Neuron (in vitro differentiated cells): ENCODE measurements at regions not wholly inside any gene's neighbourhood (a gene's known extent, or its start where the extent isn't known, plus 50 kb on each side); places are given as distances from the start of the nearest gene placed in this dataset.

Source experiments
- H2AFZ ChIP-seq: one replicate; pipeline ENCODE4 v1.6.1; 2013; ENCODE audit warnings: low read depth, mild to moderate bottlenecking, inconsistent platforms, low read length, moderate library complexity
- H3K27me3 ChIP-seq: one replicate; pipeline ENCODE4 v1.6.1; 2013; ENCODE audit warnings: low read length; ENCODE audit not compliant: insufficient read depth
- H3K36me3 ChIP-seq: one replicate; pipeline ENCODE4 v1.6.1; 2013; ENCODE audit warnings: low read length; ENCODE audit not compliant: insufficient read depth
- H3K4me1 ChIP-seq: one replicate; pipeline ENCODE4 v1.6.1; 2013; ENCODE audit warnings: low read length; ENCODE audit not compliant: insufficient read depth
- H3K4me3 ChIP-seq: 2 replicates; pipeline ENCODE4 v1.5.1; 2013; ENCODE audit warnings: mild to moderate bottlenecking, low read length, moderate library complexity
- H3K9me3 ChIP-seq: one replicate; pipeline ENCODE4 v1.6.1; 2013; ENCODE audit warnings: low read length

DNA sequence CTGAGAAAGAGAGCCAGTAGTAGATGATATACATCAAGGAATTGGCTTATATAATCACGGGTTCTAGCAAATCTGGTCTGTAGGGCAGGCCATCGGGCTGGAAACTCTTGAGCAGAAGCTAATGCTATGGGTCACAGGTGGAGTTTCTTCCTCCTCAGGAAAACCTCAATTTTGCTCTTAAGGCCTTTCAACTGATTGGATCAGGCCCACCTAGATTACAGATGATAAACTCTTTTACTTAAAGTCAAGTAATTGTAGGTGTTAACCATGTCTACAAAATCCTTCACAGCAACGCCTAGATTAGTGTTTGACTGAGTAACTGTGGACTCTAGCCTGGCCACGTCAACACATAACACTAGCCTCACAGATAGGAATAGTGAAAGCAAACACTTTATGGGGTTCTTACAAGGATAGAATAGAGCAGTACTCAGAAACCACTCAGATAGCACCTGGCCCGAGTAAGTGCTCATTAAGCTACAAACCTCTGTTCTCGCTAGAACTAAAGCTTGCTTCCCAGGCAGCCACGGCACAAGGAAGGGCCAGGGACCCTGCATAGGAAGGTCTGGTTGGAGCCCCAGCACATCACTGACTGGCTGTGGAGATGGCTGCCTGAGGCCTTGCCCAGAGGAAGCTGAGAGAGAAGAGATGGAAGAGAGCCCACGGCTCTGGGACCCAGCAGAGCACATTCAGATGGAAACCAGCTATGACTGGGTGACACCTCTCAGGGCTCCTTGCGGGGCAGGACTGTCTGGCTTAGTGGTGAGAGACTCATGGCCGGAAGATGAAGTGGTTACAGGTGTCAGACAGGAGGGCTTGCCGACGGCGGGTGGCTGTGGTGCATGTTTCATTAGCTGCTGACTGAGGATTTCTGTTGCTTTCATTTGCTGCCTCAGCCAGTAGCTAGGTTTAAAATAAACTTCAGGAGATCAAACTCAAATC, 202.5 kb upstream of the TLE3 start:
- Histone ChIP-seq H3K4me3 (no peak overlapping the region), H3K4me1 (no peaks in the 10 kb centered on the region), H3K27me3 (no peaks in the 10 kb centered on the region), H3K36me3 (no peaks in the 10 kb centered on the region), H2AFZ (no peak overlapping the region), H3K9me3 (no peaks in the 10 kb centered on the region)

DNA sequence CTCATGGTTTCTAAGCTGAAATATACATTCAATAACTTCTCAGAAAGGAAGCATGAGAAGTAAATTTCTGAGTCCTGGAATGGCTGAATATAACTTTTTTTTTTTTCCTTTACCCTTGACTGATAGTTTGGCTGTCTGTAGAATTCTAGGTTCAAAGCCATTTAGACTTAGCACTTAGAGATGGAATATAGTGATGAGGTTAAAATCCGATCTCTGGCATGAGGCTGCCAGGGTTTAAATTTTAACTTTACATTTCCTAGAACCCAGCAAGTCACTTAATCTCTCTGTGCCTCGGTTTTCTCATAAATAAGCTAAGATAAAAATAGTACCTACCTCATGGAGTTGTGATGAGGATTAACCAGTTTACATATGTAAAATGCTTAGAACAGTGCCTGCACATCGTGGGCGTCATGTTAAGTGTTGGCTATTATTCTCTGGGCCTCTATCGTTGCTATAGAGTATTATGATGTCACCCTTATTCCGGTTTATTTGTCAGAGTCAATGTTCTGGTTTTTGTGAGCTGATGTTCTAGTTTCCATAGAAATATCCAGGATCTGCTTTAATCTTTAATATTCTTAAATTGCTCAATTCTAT, 199.8 kb upstream of the TLE3 start:
- Histone ChIP-seq H3K9me3 (no peaks in the 10 kb centered on the region), H2AFZ (no peak overlapping the region), H3K4me3 (no peak overlapping the region), H3K27me3 (no peaks in the 10 kb centered on the region), H3K4me1 (no peaks in the 10 kb centered on the region), H3K36me3 (no peaks in the 10 kb centered on the region)

DNA sequence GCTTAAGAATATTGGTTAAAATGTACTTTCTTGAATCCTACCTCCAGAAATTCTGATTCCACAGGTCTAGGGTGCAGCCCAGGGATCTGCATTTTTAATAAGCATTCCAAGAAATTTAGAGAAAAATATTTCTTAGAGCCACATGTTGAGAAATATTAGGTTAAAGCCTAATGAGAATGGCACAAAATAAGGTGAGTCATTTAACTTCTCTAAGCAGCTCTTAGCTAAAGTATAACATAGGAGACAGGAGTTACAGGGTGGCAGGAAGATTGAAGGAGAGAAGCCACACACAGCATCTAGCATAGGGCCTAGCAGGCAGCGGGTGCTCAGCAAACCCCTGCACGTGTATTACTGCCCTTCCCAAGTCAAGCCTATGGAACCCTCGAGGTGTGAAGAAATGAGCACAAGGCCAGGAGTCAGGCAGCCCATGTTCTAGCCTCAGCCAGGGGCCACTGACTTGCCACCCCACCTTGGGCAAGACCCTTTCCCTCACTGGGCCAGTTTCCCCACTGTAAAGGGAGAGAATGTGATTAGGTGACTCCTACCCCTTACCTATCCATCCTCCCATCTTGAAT, 197.1 kb upstream of the TLE3 start:
- Histone ChIP-seq H3K4me3 (no peak overlapping the region), H3K36me3 (no peaks in the 10 kb centered on the region), H3K9me3 (no peaks in the 10 kb centered on the region), H2AFZ (no peak overlapping the region), H3K27me3 (no peaks in the 10 kb centered on the region), H3K4me1 (no peaks in the 10 kb centered on the region)

DNA sequence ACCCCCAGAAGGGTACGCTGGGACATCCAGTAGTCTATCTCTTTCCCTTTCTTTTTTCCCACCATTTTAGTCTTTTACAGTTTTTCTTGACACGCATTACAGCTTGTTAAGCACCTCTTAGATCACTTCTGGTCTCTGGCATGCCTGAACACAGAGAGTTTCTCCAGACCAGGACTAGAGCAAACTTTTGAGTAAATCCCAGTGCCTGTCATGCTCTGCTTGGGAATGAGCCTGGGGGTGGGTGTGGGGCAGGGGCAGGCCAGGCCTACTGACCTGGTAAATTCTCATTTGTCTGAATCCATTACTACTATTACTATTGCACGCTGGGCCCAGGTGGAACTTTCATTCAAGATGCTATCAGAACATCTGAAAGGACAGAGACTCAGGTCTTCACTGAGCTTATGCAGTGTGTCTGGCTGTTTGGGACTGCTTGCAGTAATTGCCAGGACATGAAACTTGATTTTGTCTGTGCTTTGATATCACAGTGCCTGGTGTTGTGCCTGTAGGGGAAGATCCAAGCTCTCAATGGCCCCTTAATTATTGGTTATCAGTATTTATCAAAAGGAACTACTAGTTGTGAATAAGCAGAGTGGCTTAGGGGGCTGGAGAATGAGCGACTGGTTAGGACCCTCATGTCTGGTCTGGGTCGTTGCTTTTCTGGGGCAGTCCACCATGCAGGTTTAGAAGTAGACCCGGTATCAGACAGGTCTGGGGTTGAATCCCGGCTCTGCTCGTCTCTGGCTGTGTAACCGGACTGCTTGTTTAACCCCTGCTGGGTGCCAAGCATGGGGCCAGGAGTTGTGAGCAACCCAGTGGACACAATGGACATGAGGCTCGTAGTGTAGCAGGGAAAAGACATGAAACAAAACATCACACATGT, 196.1 kb upstream of the TLE3 start:
- Histone ChIP-seq H3K36me3 (no peaks in the 10 kb centered on the region), H3K27me3 (no peaks in the 10 kb centered on the region), H3K4me1 (no peaks in the 10 kb centered on the region)

DNA sequence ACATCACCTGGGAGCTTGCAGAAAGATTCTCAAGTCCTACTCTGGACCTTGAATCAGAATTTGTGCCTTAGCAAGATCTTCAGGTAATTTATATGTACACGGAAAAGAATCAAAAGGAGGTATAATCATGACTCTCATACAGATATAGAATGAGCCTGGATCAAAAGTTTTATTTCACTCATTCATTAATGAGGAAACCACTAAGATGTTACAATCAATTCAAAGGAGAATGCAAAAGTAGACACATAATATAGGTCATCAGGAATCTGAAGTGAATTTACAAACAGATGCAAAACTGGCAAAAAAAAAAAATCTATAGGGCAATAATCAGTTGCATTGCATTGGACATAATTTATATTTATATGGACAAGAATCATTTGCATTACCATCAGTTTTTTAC, 195.4 kb upstream of the TLE3 start:
- no peaks in the 10 kb centered on the region for H3K4me1 ChIP-seq
- no peak overlapping the region for H3K4me3 ChIP-seq
- H3K9me3 ChIP-seq, result no peaks in the 10 kb centered on the region
- no peaks in the 10 kb centered on the region for H3K27me3 ChIP-seq
- H2AFZ ChIP-seq, result no peak overlapping the region
- H3K36me3 ChIP-seq, result no peaks in the 10 kb centered on the region

More for the DNA sequence above, 196.1 kb upstream of the TLE3 start:
- H3K9me3 ChIP-seq, result no peaks in the 10 kb centered on the region
- H2AFZ ChIP-seq, result no peak overlapping the region
- H3K4me3 ChIP-seq, result no peak overlapping the region

DNA sequence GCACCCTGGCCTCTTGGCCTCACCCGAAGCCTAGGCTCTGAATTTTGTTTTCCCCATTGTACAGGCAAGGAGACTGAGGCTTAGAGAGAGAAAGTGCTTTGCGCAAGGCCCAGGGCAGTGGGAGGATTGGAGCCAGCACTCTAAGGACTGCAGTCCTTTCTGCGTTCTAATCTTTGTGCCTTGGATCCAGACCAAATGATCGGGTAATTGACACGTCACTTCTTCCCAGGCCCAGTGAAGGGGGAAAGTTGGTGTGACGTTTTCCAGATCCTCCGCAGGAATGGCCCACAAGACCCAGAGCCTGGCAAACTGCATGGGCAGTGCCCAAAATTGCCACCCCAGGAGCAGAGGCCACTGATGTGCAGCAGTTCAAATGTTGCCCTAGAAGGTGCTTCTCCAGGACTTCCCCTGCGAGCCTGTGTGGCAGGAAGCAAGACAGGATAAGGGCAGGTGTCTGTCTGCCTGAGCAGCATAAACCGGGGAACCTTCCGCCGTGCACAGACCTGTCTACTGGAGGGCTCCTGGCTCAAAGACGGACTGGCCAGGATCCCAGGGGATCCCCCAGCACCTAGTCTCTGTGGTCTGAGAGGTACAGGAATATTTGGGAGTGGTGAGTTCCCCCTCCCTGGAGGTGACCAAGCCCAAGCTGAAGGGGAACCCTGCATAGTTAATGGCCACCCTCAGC, 194.5 kb upstream of the TLE3 start:
- no peaks in the 10 kb centered on the region for H3K27me3 ChIP-seq
- no peaks in the 10 kb centered on the region for H3K4me1 ChIP-seq
- H3K4me3 ChIP-seq, result no peak overlapping the region
- H2AFZ ChIP-seq, result no peak overlapping the region
- H3K9me3 ChIP-seq, result no peaks in the 10 kb centered on the region
- H3K36me3 ChIP-seq, result no peaks in the 10 kb centered on the region

DNA sequence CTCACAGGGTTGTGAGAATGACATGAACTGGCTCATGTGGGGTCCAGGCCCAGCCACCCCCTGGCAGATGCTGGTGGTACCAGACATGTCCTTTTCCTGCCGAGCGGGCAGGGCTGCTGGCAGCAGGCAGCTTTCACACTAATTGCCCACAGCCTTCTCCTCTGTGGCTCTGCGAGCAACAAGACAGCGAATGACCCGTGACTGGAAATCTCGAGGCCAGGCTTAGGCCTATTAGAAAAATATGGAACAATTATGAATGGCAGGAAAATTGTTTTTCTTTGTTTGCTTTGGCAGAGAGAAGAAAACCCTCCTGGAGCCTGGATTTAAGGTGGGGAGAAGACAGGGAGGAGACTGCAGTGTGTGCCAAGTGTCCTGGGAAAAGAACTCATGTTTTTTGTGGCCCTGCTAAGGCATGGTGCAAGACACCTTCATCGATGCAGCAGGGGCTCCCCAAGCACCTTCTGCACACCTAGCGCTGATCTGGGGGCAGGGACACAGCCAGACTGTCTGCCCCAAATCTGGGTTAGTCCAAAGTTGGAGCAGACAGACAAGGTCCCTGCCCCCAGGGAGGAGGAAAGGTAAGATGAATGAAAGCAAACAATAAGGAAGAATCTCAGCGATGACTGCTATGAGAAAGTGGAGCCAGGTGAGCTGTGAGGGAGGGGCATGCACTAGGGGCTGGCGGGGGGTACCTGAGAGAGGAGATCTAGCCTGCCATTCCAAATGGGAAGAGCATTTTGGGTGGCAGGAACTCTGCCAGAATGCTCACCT, 193.8 kb upstream of the TLE3 start:
- Histone ChIP-seq H3K27me3 (no peaks in the 10 kb centered on the region), H3K36me3 (no peaks in the 10 kb centered on the region), H3K9me3 (no peaks in the 10 kb centered on the region), H3K4me1 (no peaks in the 10 kb centered on the region), H2AFZ (no peak overlapping the region), H3K4me3 (no peak overlapping the region)

DNA sequence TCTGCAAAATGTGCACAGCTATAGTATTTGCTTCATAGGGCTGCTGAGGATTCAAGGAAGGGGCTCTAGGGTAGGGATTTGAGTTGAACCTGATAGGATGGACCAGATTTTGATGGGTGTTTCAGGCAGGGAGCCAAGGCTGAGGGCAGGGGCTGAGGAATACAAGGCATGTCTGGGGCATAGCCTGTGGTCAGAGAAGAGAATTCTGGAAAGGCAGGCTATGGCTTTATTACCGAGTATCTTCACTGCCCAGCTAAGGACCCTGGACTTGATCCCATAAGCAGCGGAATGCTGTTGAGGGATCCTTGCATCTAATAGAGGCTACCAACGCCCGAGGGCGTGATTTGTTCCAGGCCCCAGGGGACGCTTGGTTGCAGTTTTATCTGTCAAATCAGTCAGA, 193.0 kb upstream of the TLE3 start:
- Histone ChIP-seq H3K4me3 (no peak overlapping the region), H2AFZ (no peak overlapping the region), H3K4me1 (no peaks in the 10 kb centered on the region), H3K36me3 (no peaks in the 10 kb centered on the region), H3K27me3 (no peaks in the 10 kb centered on the region), H3K9me3 (no peaks in the 10 kb centered on the region)

DNA sequence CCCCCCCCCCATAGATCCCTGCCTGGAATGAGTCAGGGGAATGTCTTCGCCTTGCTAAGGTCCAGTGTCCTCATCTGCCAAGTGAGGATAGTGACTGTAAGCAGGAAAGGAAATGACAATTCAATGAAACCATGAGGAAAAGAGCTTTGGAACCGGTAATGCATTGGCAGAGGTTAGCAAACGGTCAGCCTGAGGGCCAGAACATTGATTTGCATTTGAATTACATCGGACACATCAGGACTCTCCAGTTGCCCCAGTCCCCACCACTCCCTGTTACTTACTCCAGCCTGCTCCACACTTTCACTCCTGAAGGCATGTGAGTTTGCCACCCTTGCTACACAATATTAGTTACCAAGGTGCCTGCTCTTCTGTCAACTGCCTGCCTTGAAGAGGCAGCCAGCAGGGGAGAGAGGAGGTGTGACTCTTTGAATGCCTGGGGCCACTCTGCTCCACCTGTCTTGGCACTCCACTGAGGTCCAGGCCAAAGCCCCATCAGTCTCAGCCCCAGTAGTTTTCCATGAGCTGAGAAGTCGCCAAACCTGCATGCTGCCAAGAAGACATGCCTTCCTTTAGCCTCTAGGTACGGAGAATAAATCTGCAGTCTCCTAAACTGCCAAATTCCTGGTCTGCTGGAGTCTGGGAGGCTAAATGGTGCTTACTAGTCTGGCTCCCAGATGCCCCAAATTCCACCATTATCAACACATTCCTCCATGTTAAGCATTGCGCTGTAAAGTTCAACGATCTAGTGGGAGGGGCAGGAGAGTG, 191.7 kb upstream of the TLE3 start:
- Histone ChIP-seq H2AFZ (no peak overlapping the region), H3K4me3 (no peak overlapping the region), H3K9me3 (no peaks in the 10 kb centered on the region), H3K36me3 (no peaks in the 10 kb centered on the region), H3K27me3 (no peaks in the 10 kb centered on the region), H3K4me1 (no peaks in the 10 kb centered on the region)

DNA sequence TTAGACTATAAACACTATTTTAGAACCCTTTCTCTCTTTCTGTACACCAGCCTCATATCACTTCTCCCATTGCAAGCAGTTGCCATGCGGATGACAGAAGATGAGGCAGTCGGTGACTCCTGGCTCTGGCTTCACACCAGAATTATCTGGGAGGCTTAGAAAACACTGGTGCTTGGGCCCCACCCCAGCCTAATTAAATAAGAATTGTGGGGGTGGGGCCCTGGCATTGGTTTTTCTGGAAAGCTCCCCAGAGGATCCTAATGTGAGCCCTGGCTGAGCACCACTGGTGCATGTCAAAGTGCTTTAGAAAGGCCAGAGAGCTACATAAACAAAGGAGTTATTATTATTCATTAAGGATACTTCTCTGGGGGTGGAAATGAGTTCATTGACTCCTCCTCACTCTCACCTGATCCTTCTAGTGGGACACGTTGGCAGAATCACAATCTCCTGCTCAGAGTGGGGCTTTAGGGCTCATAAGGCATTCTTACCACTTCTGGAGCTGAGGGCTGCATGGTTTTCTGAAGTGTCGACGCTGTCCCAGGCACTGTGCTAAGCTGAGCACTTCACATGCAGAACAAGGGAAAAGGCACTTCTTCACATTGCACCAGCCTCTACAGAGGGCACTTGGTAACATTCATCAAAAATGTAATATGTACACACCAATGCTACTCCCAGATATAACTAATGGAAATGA, 188.5 kb upstream of the TLE3 start:
- H3K4me1 ChIP-seq, result no peaks in the 10 kb centered on the region
- no peaks in the 10 kb centered on the region for H3K27me3 ChIP-seq
- H3K36me3 ChIP-seq, result no peaks in the 10 kb centered on the region
- H3K4me3 ChIP-seq, result no peak overlapping the region
- no peak overlapping the region for H2AFZ ChIP-seq
- no peaks in the 10 kb centered on the region for H3K9me3 ChIP-seq
